ENCODE measurements at regions not wholly inside any gene's neighbourhood (a gene's known extent, or its start where the extent isn't known, plus 50 kb on each side); places are given as distances from the start of the nearest gene placed in this dataset.

GRCh38 chrX:134174273-134174660 is 62.7 kb upstream of the CCDC160 start:
- TF ChIP-seq, protein P1, sequence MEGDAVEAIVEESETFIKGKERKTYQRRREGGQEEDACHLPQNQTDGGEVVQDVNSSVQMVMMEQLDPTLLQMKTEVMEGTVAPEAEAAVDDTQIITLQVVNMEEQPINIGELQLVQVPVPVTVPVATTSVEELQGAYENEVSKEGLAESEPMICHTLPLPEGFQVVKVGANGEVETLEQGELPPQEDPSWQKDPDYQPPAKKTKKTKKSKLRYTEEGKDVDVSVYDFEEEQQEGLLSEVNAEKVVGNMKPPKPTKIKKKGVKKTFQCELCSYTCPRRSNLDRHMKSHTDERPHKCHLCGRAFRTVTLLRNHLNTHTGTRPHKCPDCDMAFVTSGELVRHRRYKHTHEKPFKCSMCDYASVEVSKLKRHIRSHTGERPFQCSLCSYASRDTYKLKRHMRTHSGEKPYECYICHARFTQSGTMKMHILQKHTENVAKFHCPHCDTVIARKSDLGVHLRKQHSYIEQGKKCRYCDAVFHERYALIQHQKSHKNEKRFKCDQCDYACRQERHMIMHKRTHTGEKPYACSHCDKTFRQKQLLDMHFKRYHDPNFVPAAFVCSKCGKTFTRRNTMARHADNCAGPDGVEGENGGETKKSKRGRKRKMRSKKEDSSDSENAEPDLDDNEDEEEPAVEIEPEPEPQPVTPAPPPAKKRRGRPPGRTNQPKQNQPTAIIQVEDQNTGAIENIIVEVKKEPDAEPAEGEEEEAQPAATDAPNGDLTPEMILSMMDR (IDR thresholded peaks at IDR 0.05) = no peak
- TF ChIP-seq ZBTB43 (CRISPR knock-in tag; IDR thresholded peaks at IDR 0.05) (no peak), ETV6 (CRISPR knock-in tag; IDR thresholded peaks at IDR 0.05) (no peak), NR1H2 (CRISPR knock-in tag; IDR thresholded peaks at IDR 0.05) (no peak), STAT6 (CRISPR knock-in tag; conservative IDR thresholded peaks at IDR 0.05; ENCODE audit: low read depth) (no peak), CREM (CRISPR knock-in tag; IDR thresholded peaks at IDR 0.05) (no peak), RORB (CRISPR knock-in tag; IDR thresholded peaks at IDR 0.05) (no peak)
- TF ChIP-seq, protein P2, sequence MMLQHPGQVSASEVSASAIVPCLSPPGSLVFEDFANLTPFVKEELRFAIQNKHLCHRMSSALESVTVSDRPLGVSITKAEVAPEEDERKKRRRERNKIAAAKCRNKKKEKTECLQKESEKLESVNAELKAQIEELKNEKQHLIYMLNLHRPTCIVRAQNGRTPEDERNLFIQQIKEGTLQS (CRISPR knock-in tag; conservative IDR thresholded peaks at IDR 0.05) = no peak
- TF ChIP-seq, protein P3, sequence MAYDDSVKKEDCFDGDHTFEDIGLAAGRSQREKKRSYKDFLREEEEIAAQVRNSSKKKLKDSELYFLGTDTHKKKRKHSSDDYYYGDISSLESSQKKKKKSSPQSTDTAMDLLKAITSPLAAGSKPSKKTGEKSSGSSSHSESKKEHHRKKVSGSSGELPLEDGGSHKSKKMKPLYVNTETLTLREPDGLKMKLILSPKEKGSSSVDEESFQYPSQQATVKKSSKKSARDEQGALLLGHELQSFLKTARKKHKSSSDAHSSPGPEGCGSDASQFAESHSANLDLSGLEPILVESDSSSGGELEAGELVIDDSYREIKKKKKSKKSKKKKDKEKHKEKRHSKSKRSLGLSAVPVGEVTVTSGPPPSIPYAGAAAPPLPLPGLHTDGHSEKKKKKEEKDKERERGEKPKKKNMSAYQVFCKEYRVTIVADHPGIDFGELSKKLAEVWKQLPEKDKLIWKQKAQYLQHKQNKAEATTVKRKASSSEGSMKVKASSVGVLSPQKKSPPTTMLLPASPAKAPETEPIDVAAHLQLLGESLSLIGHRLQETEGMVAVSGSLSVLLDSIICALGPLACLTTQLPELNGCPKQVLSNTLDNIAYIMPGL (CRISPR knock-in tag; IDR thresholded peaks at IDR 0.05) = no peak

Measured in WTC11 (cell line).